NT2/D1 (cell line): ENCODE measurements at regions not wholly inside any gene's neighbourhood (a gene's known extent, or its start where the extent isn't known, plus 50 kb on each side); places are given as distances from the start of the nearest gene placed in this dataset.

Experiments
- DNase-seq: peaks from one replicate; pipeline ENCODE4 v3.0.0-alpha.2; 2011; ENCODE audit warnings: low read depth, low spot score
- H3K27me3 ChIP-seq: 2 replicates; pipeline ENCODE4 v1.6.0; 2011; ENCODE audit warnings: mild to moderate bottlenecking; ENCODE audit not compliant: insufficient read length, insufficient read depth
- H3K36me3 ChIP-seq: 2 replicates; pipeline ENCODE4 v1.6.1; 2011; ENCODE audit warnings: mild to moderate bottlenecking, low read length, mixed read lengths; ENCODE audit not compliant: insufficient read depth, insufficient read length
- H3K4me1 ChIP-seq: 2 replicates; pipeline ENCODE4 v1.5.1; 2011; ENCODE audit not compliant: insufficient read depth, insufficient read length
- H3K4me3 ChIP-seq: 2 replicates; pipeline ENCODE4 v1.5.1; 2011; ENCODE audit warnings: low read depth; ENCODE audit not compliant: insufficient read length
- H3K9ac ChIP-seq: 2 replicates; pipeline ENCODE4 v1.6.0; 2011; ENCODE audit warnings: low read depth; ENCODE audit not compliant: insufficient read length
- H3K9me3 ChIP-seq: 2 replicates; pipeline ENCODE4 v1.5.1; 2011; ENCODE audit warnings: mild to moderate bottlenecking, low read length; ENCODE audit not compliant: insufficient read depth
- SUZ12 ChIP-seq: IDR thresholded peaks from 2 replicates; pipeline ENCODE4 v1.6.1; 2011; ENCODE audit not compliant: insufficient read length, insufficient read depth; ENCODE audit errors: extremely low read depth
- YY1 ChIP-seq: IDR thresholded peaks from 2 replicates; pipeline ENCODE4 v1.6.1; 2011; ENCODE audit not compliant: insufficient read length, insufficient read depth
- ZNF274 ChIP-seq: IDR thresholded peaks from 2 replicates; pipeline ENCODE4 v1.6.1; 2011; ENCODE audit warnings: mild to moderate bottlenecking, low read depth, low read length

GRCh38 chr15:46644501-46645481, 1010.0 kb downstream of the SQOR start:
- Histone ChIP-seq H3K4me1 (no peaks in the 10 kb centered on the region), H3K9ac (no peak overlapping the region), H3K27me3 (no peaks in the 10 kb centered on the region), H3K36me3 (no peaks in the 10 kb centered on the region), H3K4me3 (no peak overlapping the region), H3K9me3 (no peaks in the 10 kb centered on the region)
- no peak for DNase-seq
- TF ChIP-seq ZNF274 = no peak
- no peak for TF ChIP-seq SUZ12
- no peak for TF ChIP-seq YY1

GRCh38 chr15:46646490-46646889, 1011.7 kb downstream of the SQOR start:
- H3K9me3 ChIP-seq = no peaks in the 10 kb centered on the region
- H3K27me3 ChIP-seq = no peaks in the 10 kb centered on the region
- no peak for DNase-seq
- no peaks in the 10 kb centered on the region for H3K4me1 ChIP-seq
- no peaks in the 10 kb centered on the region for H3K36me3 ChIP-seq
- H3K4me3 ChIP-seq = no peak overlapping the region
- TF ChIP-seq ZNF274 (no peak), YY1 (no peak), SUZ12 (no peak)
- H3K9ac ChIP-seq = no peak overlapping the region

- Histone ChIP-seq H3K36me3 (no peaks in the 10 kb centered on the region), H3K4me3 (no peak overlapping the region), H3K4me1 (no peaks in the 10 kb centered on the region), H3K9me3 (no peaks in the 10 kb centered on the region), H3K27me3 (no peaks in the 10 kb centered on the region), H3K9ac (no peak overlapping the region)
- DNase-seq = no peak
- TF ChIP-seq ZNF274 (no peak), YY1 (no peak), SUZ12 (no peak)
Observed at GRCh38 chr15:46647046-46647445, 1012.2 kb downstream of the SQOR start.

GRCh38 chr15:46652266-46652665, 1017.4 kb downstream of the SQOR start:
- TF ChIP-seq YY1 = no peak
- Histone ChIP-seq H3K9ac (no peak overlapping the region), H3K36me3 (no peaks in the 10 kb centered on the region), H3K4me1 (no peaks in the 10 kb centered on the region), H3K4me3 (no peak overlapping the region), H3K27me3 (no peaks in the 10 kb centered on the region), H3K9me3 (no peaks in the 10 kb centered on the region)
- DNase-seq = no peak

GRCh38 chr15:46654993-46655392, 1020.2 kb downstream of the SQOR start:
- Histone ChIP-seq H3K9ac (no peak overlapping the region), H3K9me3 (no peaks in the 10 kb centered on the region), H3K4me1 (no peaks in the 10 kb centered on the region), H3K36me3 (no peaks in the 10 kb centered on the region), H3K27me3 (no peaks in the 10 kb centered on the region), H3K4me3 (no peak overlapping the region)
- TF ChIP-seq ZNF274 (no peak), SUZ12 (no peak), YY1 (no peak)
- DNase-seq = no peak

GRCh38 chr15:46660096-46660842, 1025.4 kb downstream of the SQOR start:
- H3K36me3 ChIP-seq = no peaks in the 10 kb centered on the region
- H3K27me3 ChIP-seq = no peaks in the 10 kb centered on the region
- H3K9me3 ChIP-seq = no peaks in the 10 kb centered on the region
- H3K4me1 ChIP-seq = no peaks in the 10 kb centered on the region
- H3K4me3 ChIP-seq = no peak overlapping the region
- no peak for DNase-seq
- TF ChIP-seq YY1 (no peak), SUZ12 (no peak), ZNF274 (no peak)
- H3K9ac ChIP-seq = no peak overlapping the region

- no peak for DNase-seq
- Histone ChIP-seq H3K36me3 (no peaks in the 10 kb centered on the region), H3K9me3 (no peaks in the 10 kb centered on the region), H3K4me1 (no peaks in the 10 kb centered on the region), H3K27me3 (no peaks in the 10 kb centered on the region), H3K4me3 (no peak overlapping the region), H3K9ac (no peak overlapping the region)
- TF ChIP-seq SUZ12 (no peak), ZNF274 (no peak), YY1 (no peak)
Observed at GRCh38 chr15:46670258-46670657, 1035.4 kb downstream of the SQOR start.
